ENCODE measurements at regions not wholly inside any gene's neighbourhood (a gene's known extent, or its start where the extent isn't known, plus 50 kb on each side); places are given as distances from the start of the nearest gene placed in this dataset.

- no peak overlapping the region for H3K4me3 ChIP-seq (IDR thresholded peaks at IDR 0.05; ENCODE audit: insufficient read depth, low read depth, low read length)
- H2AFZ ChIP-seq (ENCODE audit: low read depth): no peak overlapping the region
- H3K79me2 ChIP-seq (ENCODE audit: insufficient read depth, low read depth): no peaks in the 10 kb centered on the region
Measured at GRCh38 chr7:54330216-54330800, 211.9 kb upstream of the VSTM2A start.

GRCh38 chr7:54331311-54331710 lies 210.9 kb upstream of the VSTM2A start:
- Histone ChIP-seq H3K4me2 (no peak overlapping the region), H4K20me1 (ENCODE audit: insufficient read depth) (no peaks in the 10 kb centered on the region), H2AFZ (ENCODE audit: low read depth) (no peak overlapping the region), H3K36me3 (ENCODE audit: insufficient read depth) (no peaks in the 10 kb centered on the region), H3K79me2 (ENCODE audit: insufficient read depth, low read depth) (no peaks in the 10 kb centered on the region), H3K27me3 (ENCODE audit: insufficient read depth, low read depth) (no peaks in the 10 kb centered on the region), H3K27ac (no peak overlapping the region), H3K4me3 (IDR thresholded peaks at IDR 0.05; ENCODE audit: insufficient read depth, low read depth, low read length) (no peak overlapping the region), H3K9ac (no peak overlapping the region), H3K4me1 (ENCODE audit: low read depth, poor library complexity, severe bottlenecking) (no peaks in the 10 kb centered on the region)
- no peak for TF ChIP-seq CTCF (conservative IDR thresholded peaks at IDR 0.05; ENCODE audit: low read depth, low read length)

More at GRCh38 chr7:54330216-54330800, 211.9 kb upstream of the VSTM2A start:
- Histone ChIP-seq H4K20me1 (ENCODE audit: insufficient read depth) (no peaks in the 10 kb centered on the region), H3K4me1 (ENCODE audit: low read depth, poor library complexity, severe bottlenecking) (no peaks in the 10 kb centered on the region), H3K36me3 (ENCODE audit: insufficient read depth) (no peaks in the 10 kb centered on the region), H3K27me3 (ENCODE audit: insufficient read depth, low read depth) (no peaks in the 10 kb centered on the region), H3K4me2 (no peak overlapping the region), H3K27ac (no peak overlapping the region), H3K9ac (no peak overlapping the region)
- no peak for TF ChIP-seq CTCF (conservative IDR thresholded peaks at IDR 0.05; ENCODE audit: low read depth, low read length)

GRCh38 chr7:54332301-54332700 lies 209.9 kb upstream of the VSTM2A start:
- no peak overlapping the region for H3K27ac ChIP-seq
- no peak overlapping the region for H2AFZ ChIP-seq (ENCODE audit: low read depth)
- H4K20me1 ChIP-seq (ENCODE audit: insufficient read depth): no peaks in the 10 kb centered on the region
- no peak overlapping the region for H3K9ac ChIP-seq
- H3K27me3 ChIP-seq (ENCODE audit: insufficient read depth, low read depth): no peaks in the 10 kb centered on the region
- no peaks in the 10 kb centered on the region for H3K4me1 ChIP-seq (ENCODE audit: low read depth, poor library complexity, severe bottlenecking)
- no peak overlapping the region for H3K4me2 ChIP-seq
- no peaks in the 10 kb centered on the region for H3K79me2 ChIP-seq (ENCODE audit: insufficient read depth, low read depth)
- H3K36me3 ChIP-seq (ENCODE audit: insufficient read depth): no peaks in the 10 kb centered on the region
- TF ChIP-seq CTCF (conservative IDR thresholded peaks at IDR 0.05; ENCODE audit: low read depth, low read length): no peak
- no peak overlapping the region for H3K4me3 ChIP-seq (IDR thresholded peaks at IDR 0.05; ENCODE audit: insufficient read depth, low read depth, low read length)

GRCh38 chr7:54333952-54334351 lies 208.2 kb upstream of the VSTM2A start:
- no peak overlapping the region for H3K4me2 ChIP-seq
- no peaks in the 10 kb centered on the region for H3K79me2 ChIP-seq (ENCODE audit: insufficient read depth, low read depth)
- no peak overlapping the region for H3K9ac ChIP-seq
- H3K36me3 ChIP-seq (ENCODE audit: insufficient read depth): no peaks in the 10 kb centered on the region
- no peak for TF ChIP-seq CTCF (conservative IDR thresholded peaks at IDR 0.05; ENCODE audit: low read depth, low read length)
- H2AFZ ChIP-seq (ENCODE audit: low read depth): no peak overlapping the region
- H3K27ac ChIP-seq: no peak overlapping the region
- H3K4me3 ChIP-seq (IDR thresholded peaks at IDR 0.05; ENCODE audit: insufficient read depth, low read depth, low read length): no peak overlapping the region
- H4K20me1 ChIP-seq (ENCODE audit: insufficient read depth): no peaks in the 10 kb centered on the region
- no peaks in the 10 kb centered on the region for H3K4me1 ChIP-seq (ENCODE audit: low read depth, poor library complexity, severe bottlenecking)
- H3K27me3 ChIP-seq (ENCODE audit: insufficient read depth, low read depth): no peaks in the 10 kb centered on the region

Data from KMS-11 (cell line).